Coronary artery (tissue), 2 donors: ENCODE measurements at regions not wholly inside any gene's neighbourhood (a gene's known extent, or its start where the extent isn't known, plus 50 kb on each side); places are given as distances from the start of the nearest gene placed in this dataset.

Experiments
- DNase-seq: peaks from one replicate; pipeline ENCODE4 v3.0.0-alpha.2; 2017; ENCODE audit warnings: low spot score
- H3K27ac ChIP-seq, 2 donors: fragments of 200-600 bp; sonication (generic); one replicate each; pipeline ENCODE4 v1.5.1; 2016 to 2019
- H3K4me3 ChIP-seq: fragments of 200-600 bp; sonication (generic); 2 replicates; pipeline ENCODE4 v1.5.1; 2016; ENCODE audit warnings: mild to moderate bottlenecking, moderate library complexity
- TF ChIP-seq, protein P1 (sequence below): fragments of 200-600 bp; sonication (generic); IDR thresholded peaks from one replicate; pipeline ENCODE4 v1.5.1; 2019; ENCODE audit warnings: antibody characterized with exemption

GRCh38 chr4:17329046-17329445 lies 182.8 kb downstream of the QDPR start:
- TF ChIP-seq, protein P1, sequence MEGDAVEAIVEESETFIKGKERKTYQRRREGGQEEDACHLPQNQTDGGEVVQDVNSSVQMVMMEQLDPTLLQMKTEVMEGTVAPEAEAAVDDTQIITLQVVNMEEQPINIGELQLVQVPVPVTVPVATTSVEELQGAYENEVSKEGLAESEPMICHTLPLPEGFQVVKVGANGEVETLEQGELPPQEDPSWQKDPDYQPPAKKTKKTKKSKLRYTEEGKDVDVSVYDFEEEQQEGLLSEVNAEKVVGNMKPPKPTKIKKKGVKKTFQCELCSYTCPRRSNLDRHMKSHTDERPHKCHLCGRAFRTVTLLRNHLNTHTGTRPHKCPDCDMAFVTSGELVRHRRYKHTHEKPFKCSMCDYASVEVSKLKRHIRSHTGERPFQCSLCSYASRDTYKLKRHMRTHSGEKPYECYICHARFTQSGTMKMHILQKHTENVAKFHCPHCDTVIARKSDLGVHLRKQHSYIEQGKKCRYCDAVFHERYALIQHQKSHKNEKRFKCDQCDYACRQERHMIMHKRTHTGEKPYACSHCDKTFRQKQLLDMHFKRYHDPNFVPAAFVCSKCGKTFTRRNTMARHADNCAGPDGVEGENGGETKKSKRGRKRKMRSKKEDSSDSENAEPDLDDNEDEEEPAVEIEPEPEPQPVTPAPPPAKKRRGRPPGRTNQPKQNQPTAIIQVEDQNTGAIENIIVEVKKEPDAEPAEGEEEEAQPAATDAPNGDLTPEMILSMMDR, result no peak
- Histone ChIP-seq H3K4me3 (no peak overlapping the region), H3K27ac (no peak overlapping the region)
- no peak for DNase-seq

DNA sequence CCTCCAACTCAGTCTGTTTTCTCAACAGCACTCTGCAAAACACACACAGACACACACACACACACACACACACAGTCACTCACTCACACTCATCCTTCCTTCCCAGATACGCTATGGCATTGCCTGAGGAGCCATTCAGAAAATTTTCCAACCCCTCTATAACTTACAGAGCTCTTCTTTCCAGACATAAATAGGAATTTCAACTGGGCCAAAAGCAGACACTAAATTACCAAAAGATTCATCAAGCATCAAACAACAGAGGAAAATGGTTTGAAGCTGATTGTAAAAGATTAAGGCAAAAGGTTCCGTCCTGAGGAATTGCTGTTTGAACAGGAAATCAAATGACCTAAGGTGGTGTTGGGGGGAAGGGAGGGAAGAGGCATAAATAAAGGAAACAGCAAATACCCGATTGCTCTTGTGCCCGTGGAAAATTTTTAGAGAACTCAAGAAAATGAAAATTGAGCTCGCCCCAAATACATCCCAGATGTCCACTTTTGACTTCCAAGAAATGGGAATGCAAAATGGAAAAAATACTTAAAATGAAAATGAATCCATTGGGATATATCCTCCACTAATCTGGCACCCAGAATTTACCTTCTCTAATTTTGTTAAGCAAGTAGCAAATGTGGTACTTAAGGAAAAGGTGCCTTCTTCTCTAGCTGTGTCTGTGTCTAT lies 183.6 kb downstream of the QDPR start:
- Histone ChIP-seq H3K4me3 (no peak overlapping the region), H3K27ac (no peak overlapping the region)
- DNase-seq, result no peak
- TF ChIP-seq, protein P1, result no peak

DNA sequence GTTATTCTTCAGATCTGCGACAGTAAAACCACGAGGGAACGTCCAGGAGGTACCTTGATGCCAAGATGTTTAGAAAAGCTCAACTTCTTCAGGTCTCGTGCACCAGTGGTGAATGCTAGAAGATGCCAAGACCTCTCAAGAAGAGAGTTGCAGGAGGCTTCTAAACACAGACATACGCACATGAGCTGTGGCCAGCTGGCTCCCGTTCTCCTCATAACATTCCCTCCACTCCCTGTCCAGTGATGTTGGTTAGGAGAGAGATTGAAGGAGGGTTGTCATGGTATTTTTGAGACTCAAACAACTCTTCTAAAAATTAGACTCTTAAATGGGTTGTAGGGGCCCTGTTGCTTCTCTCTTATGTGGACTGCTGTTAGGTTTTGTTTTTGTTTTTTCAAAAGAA lies 184.3 kb downstream of the QDPR start:
- TF ChIP-seq, protein P1, result no peak
- no peak for DNase-seq
- Histone ChIP-seq H3K4me3 (no peak overlapping the region), H3K27ac (no peak overlapping the region)

GRCh38 chr4:17326756-17327155 lies 185.1 kb downstream of the QDPR start:
- TF ChIP-seq, protein P1, result no peak
- DNase-seq, result no peak
- Histone ChIP-seq H3K27ac (no peak overlapping the region), H3K4me3 (no peak overlapping the region)

DNA sequence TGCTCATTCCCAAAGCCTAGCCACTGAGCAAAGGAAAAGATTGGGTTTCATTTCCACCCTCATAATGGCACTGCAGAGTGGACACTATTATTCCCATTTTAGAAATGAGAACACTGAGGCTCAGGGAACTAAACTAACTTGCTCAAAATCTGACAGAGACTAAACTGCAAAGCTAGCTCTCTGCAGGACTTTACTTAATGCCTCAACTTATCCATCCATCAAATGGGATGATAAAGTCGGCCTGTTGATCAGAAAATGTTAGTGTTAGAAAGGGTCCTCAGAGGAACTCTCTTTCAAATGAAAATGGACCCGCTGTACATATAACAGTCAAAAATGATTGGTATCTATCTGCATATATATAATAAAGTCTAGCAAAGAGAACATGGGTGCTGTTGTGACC lies 186.8 kb downstream of the QDPR start:
- Histone ChIP-seq H3K4me3 (no peak overlapping the region), H3K27ac (no peak overlapping the region)
- TF ChIP-seq, protein P1, result no peak
- no peak for DNase-seq

- TF ChIP-seq, protein P1, result peak; percentile 58
- no peak overlapping the region for H3K27ac ChIP-seq
- no peak for DNase-seq
- no peak overlapping the region for H3K4me3 ChIP-seq
Measured at GRCh38 chr4:17324386-17324830, 187.5 kb downstream of the QDPR start.

- no peak overlapping the region for H3K27ac ChIP-seq
- no peak for DNase-seq
- H3K4me3 ChIP-seq, result no peak overlapping the region
- TF ChIP-seq, protein P1, result no peak
Measured at GRCh38 chr4:17323554-17324385, 188.1 kb downstream of the QDPR start.
